Peyer's patch (tissue), 4 donors: ENCODE measurements at regions not wholly inside any gene's neighbourhood (a gene's known extent, or its start where the extent isn't known, plus 50 kb on each side); places are given as distances from the start of the nearest gene placed in this dataset.

Experiments used
- POLR2A ChIP-seq, 2 donors: fragments of 450-650 bp; IDR thresholded peaks; one replicate each; pipeline ENCODE4 v1.5.1; 2017; ENCODE audit warnings: antibody characterized with exemption in 2 of 2, mild to moderate bottlenecking in 2 of 2, moderate library complexity in 2 of 2
- TF ChIP-seq, protein P1 (sequence below), 6 experiments: fragments of 450-650 bp in 4 of 6; fragments of 200-600 bp in 2 of 6; sonication (generic) in 1 of 6; IDR thresholded peaks; one replicate each; pipeline ENCODE4 v1.5.1; 2017 to 2019; ENCODE audit warnings: antibody characterized with exemption in 6 of 6, mild to moderate bottlenecking in 3 of 6, moderate library complexity in 1 of 6

- TF ChIP-seq, protein P1, sequence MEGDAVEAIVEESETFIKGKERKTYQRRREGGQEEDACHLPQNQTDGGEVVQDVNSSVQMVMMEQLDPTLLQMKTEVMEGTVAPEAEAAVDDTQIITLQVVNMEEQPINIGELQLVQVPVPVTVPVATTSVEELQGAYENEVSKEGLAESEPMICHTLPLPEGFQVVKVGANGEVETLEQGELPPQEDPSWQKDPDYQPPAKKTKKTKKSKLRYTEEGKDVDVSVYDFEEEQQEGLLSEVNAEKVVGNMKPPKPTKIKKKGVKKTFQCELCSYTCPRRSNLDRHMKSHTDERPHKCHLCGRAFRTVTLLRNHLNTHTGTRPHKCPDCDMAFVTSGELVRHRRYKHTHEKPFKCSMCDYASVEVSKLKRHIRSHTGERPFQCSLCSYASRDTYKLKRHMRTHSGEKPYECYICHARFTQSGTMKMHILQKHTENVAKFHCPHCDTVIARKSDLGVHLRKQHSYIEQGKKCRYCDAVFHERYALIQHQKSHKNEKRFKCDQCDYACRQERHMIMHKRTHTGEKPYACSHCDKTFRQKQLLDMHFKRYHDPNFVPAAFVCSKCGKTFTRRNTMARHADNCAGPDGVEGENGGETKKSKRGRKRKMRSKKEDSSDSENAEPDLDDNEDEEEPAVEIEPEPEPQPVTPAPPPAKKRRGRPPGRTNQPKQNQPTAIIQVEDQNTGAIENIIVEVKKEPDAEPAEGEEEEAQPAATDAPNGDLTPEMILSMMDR (IDR thresholded peaks at IDR 0.05) = no peak
- no peak for TF ChIP-seq POLR2A (IDR thresholded peaks at IDR 0.05)
Measured at GRCh38 chr9:4371108-4371507, 71.2 kb upstream of the GLIS3 start.
